GM13977 (cell line): ENCODE measurements at regions not wholly inside any gene's neighbourhood (a gene's known extent, or its start where the extent isn't known, plus 50 kb on each side); places are given as distances from the start of the nearest gene placed in this dataset.

Source experiments
- DNase-seq: peaks from one replicate; pipeline ENCODE4 v3.0.0; 2012; ENCODE audit warnings: low spot score
- in situ Hi-C: fragments of 300-500 bp; cut with MboI; formaldehyde crosslinking; loops from one replicate; pipeline ENCODE4 v1.12.0; 2022; ENCODE audit warnings: low sequenced_read_pairs, low pct_unique_long_range_greater_than_20kb, mixed read lengths, inconsistent platforms; ENCODE audit not compliant: unreplicated experiment
- TF ChIP-seq, protein P1 (sequence below): IDR thresholded peaks from 2 replicates; pipeline ENCODE4 v1.5.1; 2012; ENCODE audit warnings: mild to moderate bottlenecking, control low read depth; ENCODE audit not compliant: insufficient read depth; ENCODE audit errors: extremely low read depth, missing control alignments

DNA sequence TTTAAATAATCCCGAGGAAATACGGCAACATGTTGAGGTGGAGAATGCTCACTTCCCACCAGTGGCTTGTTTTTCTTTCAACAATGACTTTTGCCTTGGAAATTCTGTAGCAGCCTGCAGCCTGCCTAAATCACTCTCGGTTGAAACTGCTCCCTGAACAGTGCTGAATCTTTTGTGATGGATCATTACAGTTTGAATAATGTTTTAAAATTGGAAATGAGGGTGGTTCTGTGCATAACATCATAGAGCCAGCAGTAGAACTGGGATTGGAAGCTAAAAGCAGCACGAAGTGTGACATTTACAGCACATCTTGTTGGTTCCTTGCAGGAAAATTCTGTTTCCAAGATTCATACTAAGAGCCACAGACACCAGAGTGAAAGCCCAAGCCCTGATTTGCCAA lies 74.1 kb upstream of the GPR12 start:
- TF ChIP-seq, protein P1, sequence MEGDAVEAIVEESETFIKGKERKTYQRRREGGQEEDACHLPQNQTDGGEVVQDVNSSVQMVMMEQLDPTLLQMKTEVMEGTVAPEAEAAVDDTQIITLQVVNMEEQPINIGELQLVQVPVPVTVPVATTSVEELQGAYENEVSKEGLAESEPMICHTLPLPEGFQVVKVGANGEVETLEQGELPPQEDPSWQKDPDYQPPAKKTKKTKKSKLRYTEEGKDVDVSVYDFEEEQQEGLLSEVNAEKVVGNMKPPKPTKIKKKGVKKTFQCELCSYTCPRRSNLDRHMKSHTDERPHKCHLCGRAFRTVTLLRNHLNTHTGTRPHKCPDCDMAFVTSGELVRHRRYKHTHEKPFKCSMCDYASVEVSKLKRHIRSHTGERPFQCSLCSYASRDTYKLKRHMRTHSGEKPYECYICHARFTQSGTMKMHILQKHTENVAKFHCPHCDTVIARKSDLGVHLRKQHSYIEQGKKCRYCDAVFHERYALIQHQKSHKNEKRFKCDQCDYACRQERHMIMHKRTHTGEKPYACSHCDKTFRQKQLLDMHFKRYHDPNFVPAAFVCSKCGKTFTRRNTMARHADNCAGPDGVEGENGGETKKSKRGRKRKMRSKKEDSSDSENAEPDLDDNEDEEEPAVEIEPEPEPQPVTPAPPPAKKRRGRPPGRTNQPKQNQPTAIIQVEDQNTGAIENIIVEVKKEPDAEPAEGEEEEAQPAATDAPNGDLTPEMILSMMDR = no peak
- in situ Hi-C loops = no loop called here
- DNase-seq = no peak

DNA sequence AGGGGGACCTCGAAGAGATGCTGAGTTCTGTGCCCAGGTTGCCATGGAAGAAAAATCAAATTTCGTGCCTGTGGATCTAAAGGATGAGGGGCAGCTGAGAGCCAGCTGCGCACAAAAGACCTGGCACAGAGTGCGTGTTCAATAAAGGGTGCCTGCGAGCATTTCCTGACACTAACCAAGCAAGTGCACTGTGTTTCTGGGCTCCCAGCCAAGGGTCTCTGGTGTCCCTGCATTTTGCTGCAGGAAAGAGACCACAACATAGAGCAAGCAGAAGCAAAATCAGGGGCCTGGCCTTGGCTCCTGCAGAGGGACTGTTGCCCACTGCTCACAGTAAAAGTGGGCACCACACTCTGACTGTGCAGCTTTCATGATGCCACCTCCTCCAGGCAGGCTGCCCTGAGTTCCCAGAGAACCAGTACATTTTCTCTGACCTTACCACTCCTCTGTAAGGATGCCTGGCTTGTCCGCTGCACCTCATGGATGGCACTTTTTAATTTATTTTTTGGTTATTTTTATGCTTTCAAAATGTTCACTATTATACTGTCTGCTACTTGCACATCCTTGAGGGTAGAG lies 70.8 kb upstream of the GPR12 start:
- in situ Hi-C loops = no loop called here
- no peak for DNase-seq
- TF ChIP-seq, protein P1 = no peak

DNA sequence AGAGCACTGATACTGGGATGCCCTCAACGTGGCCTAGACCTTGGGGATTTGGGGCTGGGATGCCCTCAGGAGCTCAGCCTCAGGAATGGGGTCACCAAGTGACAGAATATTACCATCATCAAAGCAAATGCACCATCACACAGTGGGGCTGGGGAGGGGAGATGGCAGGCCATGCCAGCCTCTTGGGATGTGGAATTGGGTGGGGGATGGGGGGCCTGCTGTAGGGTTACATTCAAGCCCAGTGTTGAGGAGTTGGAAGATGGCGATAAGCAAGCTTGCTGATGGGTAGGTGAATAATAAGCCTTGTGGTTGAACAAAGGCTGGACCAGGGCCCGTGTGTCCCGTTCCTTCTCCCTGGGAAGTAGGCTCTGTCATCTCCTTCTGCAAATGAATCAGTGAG lies 69.1 kb upstream of the GPR12 start:
- in situ Hi-C loops = no loop called here
- TF ChIP-seq, protein P1 = no peak
- DNase-seq = no peak

GRCh38 chr13:26824581-26824980 lies 64.0 kb upstream of the GPR12 start:
- no peak for DNase-seq
- TF ChIP-seq, protein P1 = no peak
- in situ Hi-C loops = no loop called here

DNA sequence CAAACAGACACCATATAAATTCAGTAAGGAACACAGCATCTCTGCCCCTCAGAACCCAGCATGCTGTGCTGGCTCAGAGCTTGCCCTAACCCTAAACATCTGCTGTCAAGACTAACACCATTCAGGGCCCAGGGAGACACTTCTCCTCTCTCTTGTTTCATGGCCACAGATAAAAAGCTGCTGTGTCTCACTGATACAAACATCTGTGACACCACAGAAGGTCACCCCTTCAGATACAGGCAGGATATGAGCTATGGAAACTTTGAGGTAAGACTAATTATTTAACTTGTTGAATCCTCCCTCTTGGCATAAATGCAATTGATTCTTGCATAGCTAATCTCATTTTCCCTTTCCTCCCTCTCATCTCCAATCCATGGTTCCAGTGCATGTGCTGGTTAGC lies 61.6 kb upstream of the GPR12 start:
- TF ChIP-seq, protein P1 = no peak

GRCh38 chr13:26821672-26822071 lies 61.1 kb upstream of the GPR12 start:
- TF ChIP-seq, protein P1 = no peak
- in situ Hi-C loops = no loop called here
- DNase-seq = no peak

More for the DNA sequence above, 61.6 kb upstream of the GPR12 start:
- in situ Hi-C loops = no loop called here
- DNase-seq = no peak

DNA sequence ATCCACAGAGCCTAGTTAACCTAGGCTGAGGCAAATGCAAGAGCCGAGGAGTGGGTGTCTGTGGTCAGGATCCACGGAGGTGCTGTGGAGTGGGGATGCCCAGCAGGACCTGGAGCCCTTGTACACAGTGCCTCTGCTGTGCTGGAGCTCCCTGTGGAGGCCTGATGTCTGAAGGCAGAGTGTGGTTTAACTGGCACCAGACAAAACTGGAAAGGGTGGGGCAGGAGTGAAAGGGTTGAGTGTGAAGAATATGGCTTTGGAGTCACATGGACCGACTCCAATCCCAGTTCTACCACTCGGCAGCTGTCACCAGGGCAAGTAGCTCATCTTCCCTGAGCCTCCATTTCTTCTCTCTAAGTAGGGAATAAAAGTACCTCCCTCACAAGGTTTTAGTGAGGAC lies 60.3 kb upstream of the GPR12 start:
- DNase-seq = no peak
- TF ChIP-seq, protein P1 = no peak
- in situ Hi-C loops = no loop called here
